CD4-positive, CD25-positive, alpha-beta regulatory T cell (primary cell): ENCODE measurements at regions not wholly inside any gene's neighbourhood (a gene's known extent, or its start where the extent isn't known, plus 50 kb on each side); places are given as distances from the start of the nearest gene placed in this dataset.

Experiments used
- ATAC-seq, 2 donors: fragments of 150-1000 bp; cut with Tn5 transposase; one replicate each; pipeline ENCODE4 v1.10.0; 2021; ENCODE audit warnings: low read depth in 2 of 2, moderate number of reproducible peaks in 2 of 2, moderate library complexity in 1 of 2
- DNase-seq, 3 donors: peaks; one replicate each; pipeline versions ENCODE4 v3.0.0 to v3.0.0-alpha.2; 2012 to 2022; ENCODE audit warnings: mixed read lengths in 1 of 3
- H3K27ac ChIP-seq: one replicate; pipeline ENCODE4 v1.7.0; 2013; ENCODE audit warnings: mild to moderate bottlenecking, low read length; ENCODE audit not compliant: insufficient read depth, poor library complexity, severe bottlenecking
- H3K27me3 ChIP-seq: one replicate; pipeline ENCODE4 v1.7.0; 2013; ENCODE audit warnings: low read length; ENCODE audit not compliant: control insufficient read depth, insufficient read depth
- H3K36me3 ChIP-seq: one replicate; pipeline ENCODE4 v1.7.0; 2013; ENCODE audit warnings: mild to moderate bottlenecking, low read length, moderate library complexity; ENCODE audit not compliant: control insufficient read depth, insufficient read depth
- H3K4me1 ChIP-seq: 2 replicates; pipeline ENCODE4 v1.7.0; 2013; ENCODE audit warnings: mild to moderate bottlenecking, low read length; ENCODE audit not compliant: insufficient read depth, control insufficient read depth, poor library complexity, severe bottlenecking
- H3K4me3 ChIP-seq: one replicate; pipeline ENCODE4 v1.7.0; 2013; ENCODE audit warnings: low read depth, mild to moderate bottlenecking, low read length, moderate library complexity
- H3K9me3 ChIP-seq, 2 experiments: 1 replicate in 1 of 2; 2 replicates in 1 of 2; pipeline ENCODE4 v1.7.0; 2013; ENCODE audit warnings: low read length in 2 of 2, mild to moderate bottlenecking in 1 of 2, moderate library complexity in 1 of 2; ENCODE audit not compliant: control insufficient read depth in 2 of 2
- H3K27ac Mint-ChIP-seq, 3 donors: one replicate each; pipeline ENCODE4 v1.8.0; 2020 to 2022; ENCODE audit warnings: mild to moderate bottlenecking in 3 of 3, mixed read lengths in 3 of 3, moderate library complexity in 2 of 3
- H3K27me3 Mint-ChIP-seq: one replicate; pipeline ENCODE4 v1.8.0; 2022; ENCODE audit warnings: mild to moderate bottlenecking, mixed read lengths
- H3K36me3 Mint-ChIP-seq: one replicate; pipeline ENCODE4 v1.8.0; 2020; ENCODE audit warnings: mixed read lengths
- H3K4me1 Mint-ChIP-seq, 4 donors: one replicate each; pipeline ENCODE4 v1.8.0; 2020 to 2022; ENCODE audit warnings: mixed read lengths in 4 of 4, mild to moderate bottlenecking in 1 of 4
- H3K4me3 Mint-ChIP-seq, 4 donors: one replicate each; pipeline ENCODE4 v1.8.0; 2020 to 2022; ENCODE audit warnings: mild to moderate bottlenecking in 4 of 4, mixed read lengths in 4 of 4, moderate library complexity in 3 of 4
- H3K9me3 Mint-ChIP-seq, 7 donors: one replicate each; pipeline ENCODE4 v1.8.0; 2020 to 2022; ENCODE audit warnings: mixed read lengths in 7 of 7, mild to moderate bottlenecking in 3 of 7, moderate library complexity in 2 of 7

- H3K36me3 Mint-ChIP-seq, result no peaks in the 10 kb centered on the region
- no peaks in the 10 kb centered on the region for H3K9me3 ChIP-seq
- H3K27me3 ChIP-seq, result no peaks in the 10 kb centered on the region
- ATAC-seq (no peak), DNase-seq (no peak)
- H3K4me3 Mint-ChIP-seq, result no peak overlapping the region
- H3K27me3 Mint-ChIP-seq, result no peaks in the 10 kb centered on the region
- no peak overlapping the region for H3K4me3 ChIP-seq
- H3K27ac ChIP-seq, result no peak overlapping the region
- H3K4me1 ChIP-seq, result no peaks in the 10 kb centered on the region
- H3K9me3 Mint-ChIP-seq, result peaks cover 0 to 2% (median 0%) of the 10 kb centered on the region in 7 donors
- no peak overlapping the region for H3K27ac Mint-ChIP-seq
- no peaks in the 10 kb centered on the region for H3K4me1 Mint-ChIP-seq
- no peaks in the 10 kb centered on the region for H3K36me3 ChIP-seq
Measured at GRCh38 chr9:1201901-1202300, 151.7 kb downstream of the DMRT2 start.

GRCh38 chr9:1202512-1203280 is 152.5 kb downstream of the DMRT2 start:
- Mint-ChIP-seq H3K4me3 (no peak overlapping the region), H3K27ac (no peak overlapping the region), H3K36me3 (no peaks in the 10 kb centered on the region), H3K27me3 (no peaks in the 10 kb centered on the region), H3K9me3 (peaks cover 0 to 4% (median 0%) of the 10 kb centered on the region in 7 donors), H3K4me1 (no peaks in the 10 kb centered on the region)
- H3K27me3 ChIP-seq, result no peaks in the 10 kb centered on the region
- ATAC-seq (no peak), DNase-seq (no peak)
- no peak overlapping the region for H3K27ac ChIP-seq
- H3K9me3 ChIP-seq, result no peaks in the 10 kb centered on the region
- H3K36me3 ChIP-seq, result no peaks in the 10 kb centered on the region
- no peak overlapping the region for H3K4me3 ChIP-seq
- H3K4me1 ChIP-seq, result no peaks in the 10 kb centered on the region

DNA sequence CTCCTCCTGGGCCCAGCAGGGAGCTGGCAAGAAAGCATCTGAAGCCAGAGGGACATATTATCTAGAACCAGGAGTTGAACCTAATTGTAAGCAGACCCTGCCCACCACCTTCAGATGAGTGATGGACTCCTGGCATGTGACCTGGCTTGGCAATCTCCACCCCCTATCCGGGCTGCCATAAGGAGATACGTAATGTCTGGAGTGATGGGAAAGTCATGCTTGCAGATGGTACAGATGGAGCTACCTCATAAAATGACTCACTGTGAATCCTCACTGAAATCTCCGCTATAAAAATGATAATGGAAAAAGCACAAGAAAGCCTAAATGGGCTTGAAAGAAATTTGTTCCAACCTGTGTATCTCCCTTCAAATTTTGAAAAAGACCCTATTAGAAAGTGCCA is 157.5 kb downstream of the DMRT2 start:
- peaks cover 0 to 4% (median 1%) of the 10 kb centered on the region in 7 donors for H3K9me3 Mint-ChIP-seq
- H3K27ac ChIP-seq, result no peak overlapping the region
- H3K36me3 Mint-ChIP-seq, result no peaks in the 10 kb centered on the region
- no peaks in the 10 kb centered on the region for H3K36me3 ChIP-seq
- H3K27ac Mint-ChIP-seq, result no peak overlapping the region
- H3K4me1 Mint-ChIP-seq, result no peaks in the 10 kb centered on the region
- no peaks in the 10 kb centered on the region for H3K27me3 ChIP-seq
- H3K4me3 Mint-ChIP-seq, result no peak overlapping the region
- no peaks in the 10 kb centered on the region for H3K4me1 ChIP-seq
- H3K4me3 ChIP-seq, result no peak overlapping the region
- H3K9me3 ChIP-seq, result no peaks in the 10 kb centered on the region
- ATAC-seq (no peak), DNase-seq (no peak)
- no peaks in the 10 kb centered on the region for H3K27me3 Mint-ChIP-seq

DNA sequence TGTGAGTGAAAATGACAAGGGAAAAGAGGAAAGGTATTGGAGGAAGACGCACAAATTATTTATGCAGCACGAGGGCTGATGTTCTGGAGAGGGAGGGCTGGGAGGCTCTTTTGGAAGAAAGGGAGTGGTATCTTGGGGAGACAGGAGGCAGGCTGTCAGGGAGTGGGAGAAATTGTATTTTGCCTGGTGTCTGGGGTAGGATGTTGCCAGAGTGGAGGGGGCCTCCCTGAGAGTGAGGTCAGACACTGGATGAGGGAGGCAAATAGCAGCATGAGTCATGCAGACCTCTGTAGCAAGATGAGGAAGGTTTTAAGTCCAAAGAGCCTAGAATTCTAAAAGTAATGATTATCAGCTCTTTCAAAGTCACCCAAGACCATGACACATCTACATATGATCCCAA is 158.0 kb downstream of the DMRT2 start:
- H3K27me3 Mint-ChIP-seq, result no peaks in the 10 kb centered on the region
- peaks cover 0 to 4% (median 1%) of the 10 kb centered on the region in 7 donors for H3K9me3 Mint-ChIP-seq
- ATAC-seq, result no peak
- H3K4me1 Mint-ChIP-seq, result no peaks in the 10 kb centered on the region
- Histone ChIP-seq H3K36me3 (no peaks in the 10 kb centered on the region), H3K27ac (no peak overlapping the region), H3K4me1 (no peaks in the 10 kb centered on the region), H3K9me3 (no peaks in the 10 kb centered on the region), H3K4me3 (no peak overlapping the region), H3K27me3 (no peaks in the 10 kb centered on the region)
- no peak overlapping the region for H3K27ac Mint-ChIP-seq
- DNase-seq, result no peak
- H3K36me3 Mint-ChIP-seq, result no peaks in the 10 kb centered on the region
- H3K4me3 Mint-ChIP-seq, result no peak overlapping the region

DNA sequence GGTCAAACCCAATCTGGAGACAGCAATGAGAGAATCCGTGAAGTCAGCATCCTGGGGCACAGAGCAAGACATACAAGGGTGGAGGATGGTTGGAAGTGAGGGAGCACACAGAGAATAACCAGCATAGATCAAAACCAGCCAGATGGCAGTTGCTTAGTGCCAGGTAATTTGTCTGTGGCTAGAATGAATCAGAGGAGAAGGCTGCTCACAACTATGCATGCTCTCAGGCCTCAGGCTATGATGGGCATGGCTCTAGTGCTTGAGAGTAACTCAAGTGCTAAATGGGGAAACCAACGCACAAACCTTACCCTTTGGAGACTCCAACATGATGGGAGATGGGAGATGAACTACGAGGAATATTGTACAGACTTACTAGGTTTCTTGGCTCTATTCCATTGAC is 160.8 kb downstream of the DMRT2 start:
- H3K4me3 Mint-ChIP-seq, result no peak overlapping the region

GRCh38 chr9:1216532-1216931 is 166.4 kb downstream of the DMRT2 start:
- Histone ChIP-seq H3K27me3 (no peaks in the 10 kb centered on the region), H3K9me3 (no peaks in the 10 kb centered on the region), H3K27ac (no peak overlapping the region), H3K4me1 (no peaks in the 10 kb centered on the region), H3K36me3 (no peaks in the 10 kb centered on the region), H3K4me3 (no peak overlapping the region)
- no peak for ATAC-seq
- no peaks in the 10 kb centered on the region for H3K36me3 Mint-ChIP-seq
- no peak overlapping the region for H3K27ac Mint-ChIP-seq
- H3K4me3 Mint-ChIP-seq, result no peak overlapping the region
- no peaks in the 10 kb centered on the region for H3K27me3 Mint-ChIP-seq
- H3K9me3 Mint-ChIP-seq, result peaks cover 0 to 4% (median 0%) of the 10 kb centered on the region in 7 donors
- DNase-seq, result no peak
- no peaks in the 10 kb centered on the region for H3K4me1 Mint-ChIP-seq

More for the DNA sequence above, 160.8 kb downstream of the DMRT2 start:
- no peaks in the 10 kb centered on the region for H3K27me3 ChIP-seq
- no peaks in the 10 kb centered on the region for H3K9me3 ChIP-seq
- H3K27ac Mint-ChIP-seq, result no peak overlapping the region
- H3K4me1 ChIP-seq, result no peaks in the 10 kb centered on the region
- ATAC-seq, result no peak
- no peaks in the 10 kb centered on the region for H3K36me3 Mint-ChIP-seq
- H3K27ac ChIP-seq, result no peak overlapping the region
- no peaks in the 10 kb centered on the region for H3K4me1 Mint-ChIP-seq
- no peaks in the 10 kb centered on the region for H3K36me3 ChIP-seq
- no peak overlapping the region for H3K4me3 ChIP-seq
- H3K27me3 Mint-ChIP-seq, result no peaks in the 10 kb centered on the region
- H3K9me3 Mint-ChIP-seq, result peaks cover 0 to 4% (median 1%) of the 10 kb centered on the region in 7 donors
- no peak for DNase-seq

- H3K4me1 Mint-ChIP-seq, result no peaks in the 10 kb centered on the region
- Histone ChIP-seq H3K27me3 (no peaks in the 10 kb centered on the region), H3K36me3 (no peaks in the 10 kb centered on the region), H3K9me3 (no peaks in the 10 kb centered on the region), H3K4me1 (no peaks in the 10 kb centered on the region), H3K27ac (no peak overlapping the region), H3K4me3 (no peak overlapping the region)
- H3K27ac Mint-ChIP-seq, result no peak overlapping the region
- no peaks in the 10 kb centered on the region for H3K27me3 Mint-ChIP-seq
- H3K36me3 Mint-ChIP-seq, result no peaks in the 10 kb centered on the region
- DNase-seq, result no peak
- no peak overlapping the region for H3K4me3 Mint-ChIP-seq
- peaks cover 0 to 4% (median 0%) of the 10 kb centered on the region in 7 donors for H3K9me3 Mint-ChIP-seq
- no peak for ATAC-seq
Measured at GRCh38 chr9:1217076-1217475, 166.9 kb downstream of the DMRT2 start.

- Mint-ChIP-seq H3K4me3 (no peak overlapping the region), H3K4me1 (no peaks in the 10 kb centered on the region), H3K27me3 (no peaks in the 10 kb centered on the region), H3K27ac (no peak overlapping the region), H3K9me3 (peaks cover 0 to 4% (median 0%) of the 10 kb centered on the region in 7 donors), H3K36me3 (no peaks in the 10 kb centered on the region)
- no peak overlapping the region for H3K27ac ChIP-seq
- H3K4me3 ChIP-seq, result no peak overlapping the region
- H3K36me3 ChIP-seq, result no peaks in the 10 kb centered on the region
- DNase-seq (no peak), ATAC-seq (no peak)
- no peaks in the 10 kb centered on the region for H3K27me3 ChIP-seq
- H3K4me1 ChIP-seq, result no peaks in the 10 kb centered on the region
- H3K9me3 ChIP-seq, result no peaks in the 10 kb centered on the region
Measured at GRCh38 chr9:1219284-1219683, 169.1 kb downstream of the DMRT2 start.
